ENCODE measurements at regions not wholly inside any gene's neighbourhood (a gene's known extent, or its start where the extent isn't known, plus 50 kb on each side); places are given as distances from the start of the nearest gene placed in this dataset.

DNA sequence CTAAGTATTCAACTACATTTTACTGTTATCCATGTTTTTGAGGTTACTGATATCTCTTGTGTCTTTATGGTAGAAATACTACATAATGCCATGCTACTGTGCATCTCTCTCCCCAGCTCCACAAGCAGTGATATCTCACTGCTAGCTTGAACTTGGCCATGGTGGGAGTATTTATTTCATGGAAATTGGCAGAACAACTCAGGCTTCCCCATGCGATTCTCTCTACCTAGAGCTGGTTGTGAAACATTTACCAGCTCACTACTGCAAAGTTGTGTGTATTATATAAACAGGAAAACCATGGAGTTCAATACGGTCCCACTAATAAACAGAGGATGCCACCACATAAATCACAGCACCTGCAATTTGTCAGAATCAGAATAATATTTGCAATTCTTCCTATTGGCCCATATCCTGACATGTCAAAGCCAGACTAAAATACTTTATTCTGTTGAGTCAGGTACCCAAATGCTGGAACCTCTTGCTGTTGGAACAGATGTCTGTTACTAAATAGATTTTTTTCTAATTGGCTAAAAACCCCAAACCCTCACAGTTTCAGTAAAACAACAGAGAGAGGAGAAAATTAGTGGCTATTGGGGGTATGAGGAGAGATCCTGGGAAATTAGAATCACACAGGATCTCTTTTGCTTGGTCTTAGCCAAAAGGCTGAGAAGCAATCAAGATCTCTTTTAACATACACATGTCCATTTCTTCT lies 91.4 kb upstream of the SLC10A2 start:
- TF ChIP-seq, protein P1, sequence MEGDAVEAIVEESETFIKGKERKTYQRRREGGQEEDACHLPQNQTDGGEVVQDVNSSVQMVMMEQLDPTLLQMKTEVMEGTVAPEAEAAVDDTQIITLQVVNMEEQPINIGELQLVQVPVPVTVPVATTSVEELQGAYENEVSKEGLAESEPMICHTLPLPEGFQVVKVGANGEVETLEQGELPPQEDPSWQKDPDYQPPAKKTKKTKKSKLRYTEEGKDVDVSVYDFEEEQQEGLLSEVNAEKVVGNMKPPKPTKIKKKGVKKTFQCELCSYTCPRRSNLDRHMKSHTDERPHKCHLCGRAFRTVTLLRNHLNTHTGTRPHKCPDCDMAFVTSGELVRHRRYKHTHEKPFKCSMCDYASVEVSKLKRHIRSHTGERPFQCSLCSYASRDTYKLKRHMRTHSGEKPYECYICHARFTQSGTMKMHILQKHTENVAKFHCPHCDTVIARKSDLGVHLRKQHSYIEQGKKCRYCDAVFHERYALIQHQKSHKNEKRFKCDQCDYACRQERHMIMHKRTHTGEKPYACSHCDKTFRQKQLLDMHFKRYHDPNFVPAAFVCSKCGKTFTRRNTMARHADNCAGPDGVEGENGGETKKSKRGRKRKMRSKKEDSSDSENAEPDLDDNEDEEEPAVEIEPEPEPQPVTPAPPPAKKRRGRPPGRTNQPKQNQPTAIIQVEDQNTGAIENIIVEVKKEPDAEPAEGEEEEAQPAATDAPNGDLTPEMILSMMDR (IDR thresholded peaks at IDR 0.05; ENCODE audit: low read length) = no peak
- TF ChIP-seq EZH2 (IDR thresholded peaks at IDR 0.05; ENCODE audit: borderline replicate concordance, low read length) = no peak
